Bone marrow (tissue), 2 donors: ENCODE measurements at regions not wholly inside any gene's neighbourhood (a gene's known extent, or its start where the extent isn't known, plus 50 kb on each side); places are given as distances from the start of the nearest gene placed in this dataset.

ENCODE experiments used
- DNase-seq, 2 donors: peaks; one replicate each; lab custom pipeline; 2025; lab: John Stamatoyannopoulos, UW

DNA sequence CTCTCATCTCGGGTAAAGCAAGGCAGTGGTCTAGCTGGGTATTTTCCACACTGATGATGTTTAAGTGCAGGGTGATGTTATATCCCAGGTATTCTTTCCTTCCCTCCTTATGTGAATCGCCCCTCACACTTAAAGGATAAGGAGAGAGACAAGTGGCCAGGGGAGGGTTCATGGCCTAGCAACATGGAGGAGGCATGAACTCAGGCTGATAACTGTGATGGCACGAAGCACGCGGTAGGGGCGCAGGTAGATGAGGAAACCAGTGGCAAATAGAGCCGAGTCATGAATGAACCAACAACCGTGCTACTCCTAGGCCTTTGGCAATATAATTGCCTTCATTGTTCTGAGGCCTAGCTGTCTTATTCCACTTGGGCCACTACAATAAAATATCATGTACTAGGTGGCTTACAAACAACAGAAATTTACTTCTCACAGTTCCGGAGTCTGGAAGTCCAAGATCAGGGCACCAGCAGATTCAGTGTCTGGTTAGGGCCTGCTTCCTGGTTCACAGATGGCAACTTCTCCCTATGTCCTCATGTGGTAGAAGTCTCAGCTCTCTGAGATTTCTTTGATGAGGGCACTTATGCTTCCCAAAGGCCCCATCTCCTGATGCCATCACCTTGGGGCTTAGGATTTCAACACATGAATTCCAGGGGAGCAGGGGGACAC is 56.0 kb upstream of the PIK3CG start:
- DNase-seq: no peak

- DNase-seq: no peak
Observed at GRCh38 chr7:106811472-106811871, 53.6 kb upstream of the PIK3CG start.

DNA sequence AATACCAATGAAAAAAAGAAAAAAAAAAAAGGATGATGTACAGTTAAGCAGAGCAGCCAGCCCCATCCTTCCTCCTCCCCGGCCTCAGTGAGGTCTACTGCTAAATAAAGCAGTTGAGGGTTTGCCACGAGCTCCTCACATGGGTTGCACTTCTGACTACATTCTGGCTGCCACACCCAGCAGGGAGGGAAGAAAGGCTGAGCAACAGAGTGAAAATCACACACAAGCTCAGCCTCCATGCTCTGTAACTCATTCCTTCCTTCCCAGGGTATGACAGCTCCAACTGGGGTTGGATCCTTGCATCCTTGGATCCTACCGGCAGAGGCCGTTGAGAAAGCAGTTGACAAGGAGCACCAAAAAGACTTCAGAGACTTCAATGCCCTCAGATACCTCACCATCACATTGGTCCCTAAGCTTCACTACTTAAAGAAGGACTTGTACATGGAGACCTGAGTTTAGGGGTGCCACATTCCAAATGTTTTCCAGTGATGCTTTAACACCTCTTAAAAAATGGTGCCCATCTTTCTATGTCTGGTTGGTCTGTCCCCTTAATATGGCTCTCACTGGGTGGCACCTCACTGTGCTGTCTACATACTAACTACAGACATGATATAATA is 52.9 kb upstream of the PIK3CG start:
- no peak for DNase-seq

- no peak for DNase-seq
Observed at GRCh38 chr7:106813705-106814305, 51.3 kb upstream of the PIK3CG start.

- no peak for DNase-seq
Observed at GRCh38 chr7:106814887-106815286, 50.2 kb upstream of the PIK3CG start.
